ENCODE measurements at regions not wholly inside any gene's neighbourhood (a gene's known extent, or its start where the extent isn't known, plus 50 kb on each side); places are given as distances from the start of the nearest gene placed in this dataset.

DNA sequence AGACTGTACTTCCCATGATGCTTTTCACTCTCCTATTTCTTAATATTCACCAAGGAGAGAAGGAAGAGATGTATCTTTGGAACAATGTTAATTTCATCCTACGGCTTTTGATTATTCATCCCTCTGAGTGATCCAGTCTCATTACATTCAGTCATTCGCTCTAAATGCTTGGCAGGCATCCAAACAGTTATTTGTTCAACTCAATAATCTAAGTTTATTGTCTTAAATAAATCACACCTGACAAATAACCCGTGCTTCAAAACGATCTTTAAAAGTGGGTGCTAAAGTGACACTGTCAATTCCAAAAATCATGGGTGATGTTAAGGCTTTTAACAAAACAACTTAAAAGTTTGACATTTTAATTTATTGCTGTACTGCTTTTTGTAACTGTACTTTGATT lies 233.1 kb downstream of the RASEF start:
- Histone ChIP-seq H3K4me1 (ENCODE audit: control insufficient read depth in 5 of 5, insufficient read depth in 5 of 5, low read length in 5 of 5) (no peaks in the 10 kb centered on the region), H3K4me3 (no peak overlapping the region), H3K9ac (ENCODE audit: insufficient read depth in 1 of 2, low read length in 2 of 2) (no peak overlapping the region), H3K36me3 (ENCODE audit: control insufficient read depth in 4 of 4, insufficient read depth in 4 of 4, low read length in 4 of 4) (no peaks in the 10 kb centered on the region), H3K27me3 (ENCODE audit: control insufficient read depth in 3 of 3, insufficient read depth in 3 of 3, low read length in 2 of 3) (no peaks in the 10 kb centered on the region), H3K9me3 (ENCODE audit: control insufficient read depth in 4 of 4, insufficient read depth in 3 of 4, low read length in 3 of 4) (no peaks in the 10 kb centered on the region), H3K27ac (ENCODE audit: low read depth in 1 of 2, low read length in 1 of 2) (no peak overlapping the region)
- 36 to 56% methylated on average over 4 of the region's 4 CpGs for WGBS, 2 donors
- DNase-seq (no peak), ATAC-seq (ENCODE audit: insufficient read depth, low FRiP score) (no peak)
- TF ChIP-seq, protein P1, sequence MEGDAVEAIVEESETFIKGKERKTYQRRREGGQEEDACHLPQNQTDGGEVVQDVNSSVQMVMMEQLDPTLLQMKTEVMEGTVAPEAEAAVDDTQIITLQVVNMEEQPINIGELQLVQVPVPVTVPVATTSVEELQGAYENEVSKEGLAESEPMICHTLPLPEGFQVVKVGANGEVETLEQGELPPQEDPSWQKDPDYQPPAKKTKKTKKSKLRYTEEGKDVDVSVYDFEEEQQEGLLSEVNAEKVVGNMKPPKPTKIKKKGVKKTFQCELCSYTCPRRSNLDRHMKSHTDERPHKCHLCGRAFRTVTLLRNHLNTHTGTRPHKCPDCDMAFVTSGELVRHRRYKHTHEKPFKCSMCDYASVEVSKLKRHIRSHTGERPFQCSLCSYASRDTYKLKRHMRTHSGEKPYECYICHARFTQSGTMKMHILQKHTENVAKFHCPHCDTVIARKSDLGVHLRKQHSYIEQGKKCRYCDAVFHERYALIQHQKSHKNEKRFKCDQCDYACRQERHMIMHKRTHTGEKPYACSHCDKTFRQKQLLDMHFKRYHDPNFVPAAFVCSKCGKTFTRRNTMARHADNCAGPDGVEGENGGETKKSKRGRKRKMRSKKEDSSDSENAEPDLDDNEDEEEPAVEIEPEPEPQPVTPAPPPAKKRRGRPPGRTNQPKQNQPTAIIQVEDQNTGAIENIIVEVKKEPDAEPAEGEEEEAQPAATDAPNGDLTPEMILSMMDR (IDR thresholded peaks at IDR 0.05; ENCODE audit: control extremely low read depth, extremely low read depth): no peak

DNA sequence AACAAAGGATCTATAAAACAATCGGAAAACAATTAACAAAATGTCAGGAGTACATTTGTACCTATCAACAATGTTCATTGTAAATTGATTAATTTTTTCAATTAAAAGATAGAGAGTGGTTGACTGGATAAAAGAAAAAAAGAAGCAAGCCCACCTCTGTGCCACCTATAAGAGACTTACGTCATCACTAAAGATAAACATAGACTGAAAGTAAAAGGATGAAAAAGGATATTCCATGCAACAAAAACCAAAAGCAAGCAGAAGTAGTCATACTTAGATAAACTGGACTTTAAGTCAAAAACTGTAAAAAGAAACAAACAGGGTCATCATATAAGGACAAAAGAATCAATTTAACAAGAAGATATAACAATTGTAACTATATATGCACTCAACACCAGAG lies 197.4 kb downstream of the RASEF start:
- Histone ChIP-seq H3K27me3 (ENCODE audit: control insufficient read depth in 3 of 3, insufficient read depth in 3 of 3, low read length in 2 of 3) (no peaks in the 10 kb centered on the region), H3K4me1 (ENCODE audit: control insufficient read depth in 5 of 5, insufficient read depth in 5 of 5, low read length in 5 of 5) (no peaks in the 10 kb centered on the region), H3K27ac (ENCODE audit: low read depth in 1 of 2, low read length in 1 of 2) (no peak overlapping the region), H3K4me3 (no peak overlapping the region), H3K36me3 (ENCODE audit: control insufficient read depth in 4 of 4, insufficient read depth in 4 of 4, low read length in 4 of 4) (no peaks in the 10 kb centered on the region), H3K9ac (ENCODE audit: insufficient read depth in 1 of 2, low read length in 2 of 2) (no peak overlapping the region), H3K9me3 (ENCODE audit: control insufficient read depth in 4 of 4, insufficient read depth in 3 of 4, low read length in 3 of 4) (peaks cover 0 to 2% (median 0%) of the 10 kb centered on the region in 4 donors)
- 93 to 94% methylated on average over 2 of the region's 2 CpGs for WGBS, 2 donors
- DNase-seq (no peak), ATAC-seq (ENCODE audit: insufficient read depth, low FRiP score) (no peak)
- TF ChIP-seq, protein P1 (IDR thresholded peaks at IDR 0.05; ENCODE audit: control extremely low read depth, extremely low read depth): no peak

DNA sequence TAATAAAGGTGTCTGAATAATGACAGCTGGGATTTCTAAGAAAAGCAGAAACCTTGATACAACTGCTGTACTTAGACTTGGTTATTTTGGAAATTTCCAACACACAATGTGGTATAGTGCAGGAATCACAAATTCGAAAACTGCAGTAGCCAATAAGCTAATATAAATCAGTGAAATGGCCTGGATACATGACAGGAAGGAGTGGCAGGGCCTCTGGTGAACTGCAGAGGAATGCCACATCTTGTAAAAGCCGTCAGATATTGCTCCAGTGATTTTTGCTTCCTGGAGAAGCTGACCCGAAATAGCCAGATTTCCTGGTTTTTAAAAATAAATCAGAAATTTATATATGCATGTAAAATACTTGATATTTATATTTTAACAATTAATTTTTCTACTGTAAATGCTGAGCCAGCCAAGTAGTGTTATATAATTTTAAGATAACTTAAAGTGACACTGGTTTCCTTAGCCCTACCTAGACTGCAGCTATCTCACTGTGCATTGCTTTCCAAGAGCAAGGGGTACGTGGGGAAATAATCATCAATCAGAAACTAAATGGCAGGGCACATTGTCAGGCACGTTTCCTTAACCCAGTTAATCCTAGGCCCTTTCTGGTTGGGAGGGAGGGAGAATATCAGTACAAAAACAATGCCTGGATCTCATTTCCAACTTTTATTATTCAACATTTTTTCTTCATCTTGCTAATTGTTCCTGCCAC lies 182.4 kb downstream of the RASEF start:
- no peaks in the 10 kb centered on the region for H3K27me3 ChIP-seq (ENCODE audit: control insufficient read depth in 3 of 3, insufficient read depth in 3 of 3, low read length in 2 of 3)
- H3K9ac ChIP-seq (ENCODE audit: insufficient read depth in 1 of 2, low read length in 2 of 2): no peak overlapping the region
- H3K9me3 ChIP-seq (ENCODE audit: control insufficient read depth in 4 of 4, insufficient read depth in 3 of 4, low read length in 3 of 4): no peaks in the 10 kb centered on the region
- no peak for DNase-seq
- no peak overlapping the region for H3K27ac ChIP-seq (ENCODE audit: low read depth in 1 of 2, low read length in 1 of 2)
- H3K4me1 ChIP-seq (ENCODE audit: control insufficient read depth in 5 of 5, insufficient read depth in 5 of 5, low read length in 5 of 5): no peaks in the 10 kb centered on the region
- no peaks in the 10 kb centered on the region for H3K36me3 ChIP-seq (ENCODE audit: control insufficient read depth in 4 of 4, insufficient read depth in 4 of 4, low read length in 4 of 4)
- ATAC-seq (ENCODE audit: insufficient read depth, low FRiP score): no peak
- WGBS, 2 donors: 53 to 61% methylated on average over 5 of the region's 5 CpGs
- no peak overlapping the region for H3K4me3 ChIP-seq
- TF ChIP-seq, protein P1 (IDR thresholded peaks at IDR 0.05; ENCODE audit: control extremely low read depth, extremely low read depth): no peak

DNA sequence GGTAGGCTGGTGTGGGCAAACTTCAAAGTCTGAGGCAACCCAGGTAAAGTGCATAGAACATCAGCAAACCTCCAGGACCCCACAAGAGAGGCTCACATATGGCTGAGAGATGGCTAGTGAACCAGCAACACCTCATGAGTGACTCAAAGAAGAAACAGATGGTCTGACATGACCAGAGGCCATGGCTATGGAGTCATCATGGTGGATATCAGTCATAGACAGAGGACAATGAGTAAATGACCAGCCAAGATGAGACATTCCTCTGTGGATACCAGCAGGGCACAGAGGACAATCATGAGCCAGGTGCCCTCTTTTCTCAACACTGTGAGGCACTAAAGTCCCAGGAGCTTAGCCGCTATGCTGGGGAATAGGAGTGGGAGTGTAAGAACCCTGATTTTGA lies 180.8 kb downstream of the RASEF start:
- Histone ChIP-seq H3K27me3 (ENCODE audit: control insufficient read depth in 3 of 3, insufficient read depth in 3 of 3, low read length in 2 of 3) (no peaks in the 10 kb centered on the region), H3K4me3 (no peak overlapping the region), H3K9me3 (ENCODE audit: control insufficient read depth in 4 of 4, insufficient read depth in 3 of 4, low read length in 3 of 4) (no peaks in the 10 kb centered on the region), H3K27ac (ENCODE audit: low read depth in 1 of 2, low read length in 1 of 2) (no peak overlapping the region), H3K9ac (ENCODE audit: insufficient read depth in 1 of 2, low read length in 2 of 2) (no peak overlapping the region), H3K4me1 (ENCODE audit: control insufficient read depth in 5 of 5, insufficient read depth in 5 of 5, low read length in 5 of 5) (no peaks in the 10 kb centered on the region), H3K36me3 (ENCODE audit: control insufficient read depth in 4 of 4, insufficient read depth in 4 of 4, low read length in 4 of 4) (no peaks in the 10 kb centered on the region)
- DNase-seq (no peak), ATAC-seq (ENCODE audit: insufficient read depth, low FRiP score) (no peak)
- 96 to 98% methylated on average over 1 of the region's 1 CpG for WGBS, 2 donors
- TF ChIP-seq, protein P1 (IDR thresholded peaks at IDR 0.05; ENCODE audit: control extremely low read depth, extremely low read depth): no peak

Measured in lung (tissue), 11 donors.